Keratinocyte (primary cell): ENCODE measurements at regions not wholly inside any gene's neighbourhood (a gene's known extent, or its start where the extent isn't known, plus 50 kb on each side); places are given as distances from the start of the nearest gene placed in this dataset.

ENCODE experiments used
- DNase-seq: peaks from one replicate; pipeline ENCODE4 v3.0.0-alpha.2; 2011; ENCODE audit warnings: low read depth, missing footprints, low spot score
- FAIRE-seq: peaks from 2 replicates; lab custom pipeline; 2011; peaks lifted over from hg19 to GRCh38; lab: Jason Lieb, UNC
- H2AFZ ChIP-seq: 2 replicates; pipeline ENCODE4 v1.6.0; 2012; ENCODE audit warnings: low read length, control low read depth, inconsistent platforms; ENCODE audit not compliant: control insufficient read depth
- H3K27ac ChIP-seq: 2 replicates; pipeline ENCODE4 v1.5.1; 2011; ENCODE audit warnings: low read length; ENCODE audit not compliant: control insufficient read depth, insufficient read depth
- H3K27me3 ChIP-seq: 3 replicates; pipeline ENCODE4 v1.6.0; 2011; ENCODE audit warnings: low read length; ENCODE audit not compliant: control insufficient read depth, insufficient read depth; ENCODE audit errors: extremely low read depth
- H3K36me3 ChIP-seq, 2 experiments: 2 replicates in 1 of 2; 3 replicates in 1 of 2; pipeline ENCODE4 v1.5.1; 2011; ENCODE audit warnings: low read length in 2 of 2, mild to moderate bottlenecking in 1 of 2; ENCODE audit not compliant: control insufficient read depth in 2 of 2, insufficient read depth in 2 of 2; ENCODE audit errors: extremely low read depth in 1 of 2
- H3K4me1 ChIP-seq: 3 replicates; pipeline ENCODE4 v1.5.1; 2011; ENCODE audit warnings: low read length; ENCODE audit not compliant: control insufficient read depth, insufficient read depth; ENCODE audit errors: extremely low read depth
- H3K4me2 ChIP-seq: 3 replicates; pipeline ENCODE4 v1.6.0; 2011; ENCODE audit warnings: low read depth, low read length; ENCODE audit not compliant: control insufficient read depth, insufficient read depth; ENCODE audit errors: extremely low read depth
- H3K4me3 ChIP-seq, 3 experiments: fragments of 200-600 bp in 1 of 3; sonication (generic) in 1 of 3; 2 replicates in 2 of 3; 3 replicates in 1 of 3; pipeline ENCODE4 v1.5.1; 2011 to 2016; ENCODE audit warnings: low read length in 3 of 3, mild to moderate bottlenecking in 3 of 3, control low read depth in 2 of 3, inconsistent platforms in 1 of 3, low read depth in 1 of 3, mixed read lengths in 1 of 3, mixed run types in 1 of 3, moderate library complexity in 1 of 3; ENCODE audit not compliant: control insufficient read depth in 2 of 3, insufficient read depth in 2 of 3; ENCODE audit errors: extremely low read depth in 1 of 3
- H3K79me2 ChIP-seq: 2 replicates; pipeline ENCODE4 v1.6.0; 2012; ENCODE audit warnings: low read length; ENCODE audit not compliant: control insufficient read depth, insufficient read depth
- H3K9ac ChIP-seq: 3 replicates; pipeline ENCODE4 v1.6.0; 2011; ENCODE audit warnings: low read length; ENCODE audit not compliant: control insufficient read depth, insufficient read depth; ENCODE audit errors: extremely low read depth
- H3K9me1 ChIP-seq: 3 replicates; pipeline ENCODE4 v1.6.0; 2011; ENCODE audit warnings: low read length; ENCODE audit not compliant: control insufficient read depth, insufficient read depth; ENCODE audit errors: extremely low read depth
- H3K9me3 ChIP-seq: 2 replicates; pipeline ENCODE4 v1.5.1; 2012; ENCODE audit warnings: low read depth, low read length; ENCODE audit not compliant: control insufficient read depth
- H4K20me1 ChIP-seq: 3 replicates; pipeline ENCODE4 v1.6.0; 2011; ENCODE audit warnings: low read length; ENCODE audit not compliant: control insufficient read depth, insufficient read depth; ENCODE audit errors: extremely low read depth
- CTCF ChIP-seq, 3 experiments: IDR thresholded peaks in 1 of 3; conservative IDR thresholded peaks in 1 of 3; optimal IDR thresholded peaks in 1 of 3; 2 replicates in 2 of 3; 3 replicates in 1 of 3; pipeline versions ENCODE3 to v1.5.1; 2011; ENCODE audit warnings: low read length in 3 of 3, mild to moderate bottlenecking in 3 of 3, moderate library complexity in 2 of 3, control low read depth in 1 of 3, inconsistent platforms in 1 of 3; ENCODE audit not compliant: insufficient read depth in 2 of 3; ENCODE audit errors: extremely low read depth in 1 of 3
- EZH2 ChIP-seq: IDR thresholded peaks from one replicate; pipeline ENCODE4 v1.6.1; 2012; ENCODE audit warnings: inconsistent platforms, mild to moderate bottlenecking, low read length, moderate library complexity
- dilution Hi-C: fragments of 300-500 bp; cut with MboI; formaldehyde crosslinking; loops from one replicate; pipeline ENCODE4 v1.7.0; 2020; ENCODE audit warnings: low sequenced_read_pairs; ENCODE audit not compliant: extremely low pct_ligation_motif_present

DNA sequence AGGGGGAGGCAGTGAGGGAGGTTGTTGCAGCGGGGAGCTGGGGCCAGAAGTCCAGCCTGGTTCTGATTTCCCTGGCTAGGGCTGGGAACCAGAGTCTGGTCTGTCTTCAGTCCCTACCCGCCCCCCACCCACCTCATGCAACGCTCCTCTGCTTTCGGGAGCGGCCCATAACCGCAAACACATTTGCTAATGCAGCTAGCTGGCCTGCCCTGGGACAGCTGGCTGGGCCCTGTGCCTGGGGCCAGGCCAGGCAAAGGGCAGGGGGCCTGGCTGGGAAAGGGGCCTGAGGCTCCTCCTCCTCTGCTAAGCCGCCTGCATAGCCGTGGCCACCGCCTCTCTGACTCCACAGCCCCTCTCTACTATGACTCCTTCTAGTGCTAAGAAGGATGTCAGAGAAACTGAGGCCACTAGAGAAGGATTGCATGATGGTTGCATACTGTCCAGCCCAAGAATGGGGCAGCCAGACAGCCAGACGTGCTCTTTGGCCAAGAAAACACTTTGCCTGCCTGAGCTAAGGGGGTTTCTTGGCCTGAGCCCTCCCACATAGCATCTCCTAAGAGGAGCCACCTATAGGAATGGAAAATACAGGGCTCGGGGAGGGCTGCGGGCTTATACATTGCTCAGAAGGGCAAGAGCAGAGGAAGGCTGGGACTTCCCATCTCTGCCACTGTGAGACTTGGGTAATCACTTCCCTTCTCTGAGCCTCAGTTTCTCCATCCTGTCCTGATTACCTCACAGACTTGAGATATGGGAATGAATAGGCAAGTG, 76.9 kb downstream of the PJA1 start:
- Histone ChIP-seq H3K36me3 (no peaks in the 10 kb centered on the region), H3K79me2 (no peaks in the 10 kb centered on the region), H3K9me3 (no peaks in the 10 kb centered on the region), H3K27me3 (peaks cover 4% of the 10 kb centered on the region), H2AFZ (no peak overlapping the region), H3K4me3 (no peak overlapping the region), H3K9me1 (no peaks in the 10 kb centered on the region), H4K20me1 (no peaks in the 10 kb centered on the region), H3K27ac (no peak overlapping the region), H3K9ac (no peak overlapping the region), H3K4me2 (no peak overlapping the region), H3K4me1 (no peaks in the 10 kb centered on the region)
- dilution Hi-C loops: no loop called here
- DNase-seq (no peak), FAIRE-seq (no peak)
- TF ChIP-seq CTCF (optimal IDR thresholded peaks at IDR 0.05 in 1 of 3, IDR thresholded peaks at IDR 0.05 in 1 of 3, conservative IDR thresholded peaks at IDR 0.05 in 1 of 3; ENCODE audit: extremely low read depth in 1 of 3, insufficient read depth in 2 of 3, low read length in 3 of 3) (no peak), EZH2 (no peak)

DNA sequence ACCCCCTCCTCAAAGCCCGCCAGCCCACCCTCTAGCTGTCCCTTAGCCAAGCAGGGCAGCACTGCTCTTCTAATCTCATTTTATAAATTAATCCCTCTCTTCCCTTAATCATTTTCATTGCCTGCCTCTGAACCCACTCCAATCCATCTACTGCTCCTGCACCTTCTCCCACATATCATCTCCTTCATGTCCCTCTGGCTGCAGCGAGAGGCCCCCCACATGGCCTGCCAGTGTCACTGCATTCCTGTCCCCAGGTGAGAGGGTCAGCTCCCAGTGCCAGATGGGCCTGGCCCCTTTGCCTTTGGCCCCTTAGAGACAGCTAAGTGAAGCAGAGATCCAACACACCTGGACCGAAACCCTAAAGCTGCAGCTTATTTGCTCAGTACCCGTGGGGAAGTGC, 79.4 kb downstream of the PJA1 start:
- Histone ChIP-seq H3K9me3 (no peaks in the 10 kb centered on the region), H3K9me1 (no peaks in the 10 kb centered on the region), H3K9ac (no peak overlapping the region), H3K4me1 (no peaks in the 10 kb centered on the region), H4K20me1 (no peaks in the 10 kb centered on the region), H3K36me3 (no peaks in the 10 kb centered on the region), H3K27ac (no peak overlapping the region), H3K4me3 (no peak overlapping the region), H3K27me3 (peaks cover 4% of the 10 kb centered on the region), H3K79me2 (no peaks in the 10 kb centered on the region), H2AFZ (no peak overlapping the region), H3K4me2 (no peak overlapping the region)
- FAIRE-seq (no peak), DNase-seq (no peak)
- dilution Hi-C loops: no loop called here
- TF ChIP-seq CTCF (optimal IDR thresholded peaks at IDR 0.05 in 1 of 3, IDR thresholded peaks at IDR 0.05 in 1 of 3, conservative IDR thresholded peaks at IDR 0.05 in 1 of 3; ENCODE audit: extremely low read depth in 1 of 3, insufficient read depth in 2 of 3, low read length in 3 of 3) (no peak), EZH2 (no peak)
